ENCODE measurements at regions not wholly inside any gene's neighbourhood (a gene's known extent, or its start where the extent isn't known, plus 50 kb on each side); places are given as distances from the start of the nearest gene placed in this dataset.

- H3K27ac ChIP-seq = no peak overlapping the region
- no peaks in the 10 kb centered on the region for H3K4me1 ChIP-seq
- no peaks in the 10 kb centered on the region for H3K27me3 ChIP-seq
- no peak for DNase-seq
- TF ChIP-seq POLR2A (IDR thresholded peaks at IDR 0.05) = no peak
- no peak for TF ChIP-seq CTCF (IDR thresholded peaks at IDR 0.05)
- no peaks in the 10 kb centered on the region for H3K9me3 ChIP-seq
- intact Hi-C loops (cut with DNase I) = no loop called here
- H3K4me3 ChIP-seq = no peak overlapping the region
- H3K36me3 ChIP-seq = no peaks in the 10 kb centered on the region
- no peak for ATAC-seq
- 100% methylated on average over 2 of the region's 2 CpGs for WGBS (ENCODE audit: insufficient coverage, low coverage, low lambda C conversion rate, missing lambda C conversion rate)
Measured at GRCh38 chr14:22458737-22459136, 130.3 kb downstream of the DAD1 start.

- no peak overlapping the region for H3K4me3 ChIP-seq
- no peaks in the 10 kb centered on the region for H3K9me3 ChIP-seq
- H3K4me1 ChIP-seq = no peaks in the 10 kb centered on the region
- no peak for DNase-seq
- H3K27me3 ChIP-seq = no peaks in the 10 kb centered on the region
- no peak overlapping the region for H3K27ac ChIP-seq
- WGBS (ENCODE audit: insufficient coverage, low coverage, low lambda C conversion rate, missing lambda C conversion rate) = 79% methylated on average over 2 of the region's 2 CpGs
- no peaks in the 10 kb centered on the region for H3K36me3 ChIP-seq
- intact Hi-C loops (cut with DNase I) = no loop called here
- no peak for TF ChIP-seq CTCF (IDR thresholded peaks at IDR 0.05)
- no peak for TF ChIP-seq POLR2A (IDR thresholded peaks at IDR 0.05)
- no peak for ATAC-seq
Measured at GRCh38 chr14:22456998-22457594, 131.9 kb downstream of the DAD1 start.

- intact Hi-C loops (cut with DNase I) = no loop called here
- no peaks in the 10 kb centered on the region for H3K4me1 ChIP-seq
- no peaks in the 10 kb centered on the region for H3K36me3 ChIP-seq
- no peak overlapping the region for H3K27ac ChIP-seq
- H3K9me3 ChIP-seq = no peaks in the 10 kb centered on the region
- WGBS (ENCODE audit: insufficient coverage, low coverage, low lambda C conversion rate, missing lambda C conversion rate) = 49% methylated on average over 3 of the region's 3 CpGs
- DNase-seq (no peak), ATAC-seq (no peak)
- TF ChIP-seq CTCF (IDR thresholded peaks at IDR 0.05) = no peak
- TF ChIP-seq POLR2A (IDR thresholded peaks at IDR 0.05) = no peak
- no peaks in the 10 kb centered on the region for H3K27me3 ChIP-seq
- H3K4me3 ChIP-seq = no peak overlapping the region
Measured at GRCh38 chr14:22456421-22456820, 132.6 kb downstream of the DAD1 start.

- H3K27me3 ChIP-seq = no peaks in the 10 kb centered on the region
- no peaks in the 10 kb centered on the region for H3K36me3 ChIP-seq
- no peak for TF ChIP-seq POLR2A (IDR thresholded peaks at IDR 0.05)
- TF ChIP-seq CTCF (IDR thresholded peaks at IDR 0.05) = no peak
- H3K4me1 ChIP-seq = no peaks in the 10 kb centered on the region
- intact Hi-C loops (cut with DNase I) = no loop called here
- no peaks in the 10 kb centered on the region for H3K9me3 ChIP-seq
- DNase-seq (no peak), ATAC-seq (no peak)
- H3K27ac ChIP-seq = no peak overlapping the region
- H3K4me3 ChIP-seq = no peak overlapping the region
- WGBS (ENCODE audit: insufficient coverage, low coverage, low lambda C conversion rate, missing lambda C conversion rate) = 53% methylated on average over 4 of the region's 4 CpGs
Measured at GRCh38 chr14:22452330-22452729, 136.7 kb downstream of the DAD1 start.

- Histone ChIP-seq H3K27ac (no peak overlapping the region), H3K36me3 (no peaks in the 10 kb centered on the region), H3K27me3 (no peaks in the 10 kb centered on the region), H3K4me1 (no peaks in the 10 kb centered on the region), H3K4me3 (no peak overlapping the region), H3K9me3 (no peaks in the 10 kb centered on the region)
- 58% methylated on average over 6 of the region's 7 CpGs for WGBS (ENCODE audit: insufficient coverage, low coverage, low lambda C conversion rate, missing lambda C conversion rate)
- intact Hi-C loops (cut with DNase I) = no loop called here
- no peak for ATAC-seq
- no peak for DNase-seq
- TF ChIP-seq POLR2A (IDR thresholded peaks at IDR 0.05) (no peak), CTCF (IDR thresholded peaks at IDR 0.05) (no peak)
Measured at GRCh38 chr14:22450266-22450665, 138.8 kb downstream of the DAD1 start.
